ENCODE measurements at regions not wholly inside any gene's neighbourhood (a gene's known extent, or its start where the extent isn't known, plus 50 kb on each side); places are given as distances from the start of the nearest gene placed in this dataset.
"Not testable (repeated sequence)": the region's sequence is repeated elsewhere in the genome, so short reads cannot be mapped to it uniquely, and the experiment has no call there.

DNA sequence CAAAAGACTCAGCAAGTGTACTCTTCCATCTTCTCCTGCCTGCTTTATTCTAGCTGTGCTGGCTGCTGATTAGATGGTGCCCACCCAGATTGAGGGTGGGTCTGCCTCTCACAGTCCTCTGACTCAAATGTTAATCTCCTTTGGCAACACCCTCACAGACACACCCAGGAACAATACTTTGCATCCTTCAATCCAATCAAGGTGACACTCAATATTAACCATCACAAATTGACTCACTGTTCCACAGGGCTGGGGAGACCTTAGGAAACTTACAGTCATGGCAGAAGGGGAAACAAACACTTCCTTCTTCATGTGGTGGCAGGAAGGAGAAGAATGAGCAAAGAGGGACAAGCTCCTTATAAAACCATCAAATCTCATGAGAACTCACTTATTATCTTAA lies 94.9 kb upstream of the PLSCR5 start:
- RAD21 ChIA-PET (ENCODE audit: low non-redundant PET in 1 of 2, low total read pairs in 2 of 2, uncharacterized antibody in 2 of 2, unreplicated experiment in 2 of 2); POLR2A ChIA-PET: not testable (repeated sequence)

DNA sequence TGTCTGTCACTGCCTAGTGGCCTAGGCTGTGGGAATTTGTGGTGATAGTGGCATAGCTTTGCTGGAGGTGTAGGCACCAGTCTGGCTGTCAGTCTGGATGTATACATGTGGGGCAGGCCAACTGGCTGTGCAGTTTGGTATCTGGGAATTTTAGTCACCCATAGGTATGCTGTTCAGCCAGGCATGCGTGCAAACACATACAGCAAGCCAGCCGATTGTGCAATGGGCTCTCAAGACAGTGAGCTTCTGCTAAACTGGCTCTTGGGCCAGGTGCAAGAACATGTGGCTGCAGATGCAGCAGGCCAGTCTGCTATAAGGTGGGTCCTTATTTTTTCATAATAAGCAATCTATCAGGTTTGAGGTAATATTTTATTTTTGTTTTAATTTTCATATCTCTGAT lies 87.1 kb upstream of the PLSCR5 start:
- H3K27ac ChIP-seq (ENCODE audit: low read depth, low read length), result no peak overlapping the region
- TF ChIP-seq POLR2AphosphoS5 (IDR thresholded peaks at IDR 0.05; ENCODE audit: low read depth, low read length) (no peak), SP1 (IDR thresholded peaks at IDR 0.05; ENCODE audit: low read depth) (no peak), EZH2phosphoT487 (IDR thresholded peaks at IDR 0.05; ENCODE audit: borderline replicate concordance) (no peak), TCF7L2 (IDR thresholded peaks at IDR 0.05; ENCODE audit: borderline replicate concordance, extremely low read depth, insufficient read depth, insufficient read length) (no peak), POLR2A (IDR thresholded peaks at IDR 0.05; ENCODE audit: borderline replicate concordance, extremely low read depth, insufficient read depth, insufficient read length) (no peak), ELF1 (IDR thresholded peaks at IDR 0.05; ENCODE audit: borderline replicate concordance, low read depth) (no peak), SRF (IDR thresholded peaks at IDR 0.05; ENCODE audit: low read depth) (no peak), EGR1 (IDR thresholded peaks at IDR 0.05; ENCODE audit: low read depth) (no peak), FOSL1 (IDR thresholded peaks at IDR 0.05; ENCODE audit: low read depth) (no peak), RAD21 (IDR thresholded peaks at IDR 0.05; ENCODE audit: low read depth) (no peak), EZH2 (IDR thresholded peaks at IDR 0.05) (no peak), ZFX (IDR thresholded peaks at IDR 0.05) (no peak), JUND (IDR thresholded peaks at IDR 0.05) (no peak)
- TF ChIP-seq, protein P1, sequence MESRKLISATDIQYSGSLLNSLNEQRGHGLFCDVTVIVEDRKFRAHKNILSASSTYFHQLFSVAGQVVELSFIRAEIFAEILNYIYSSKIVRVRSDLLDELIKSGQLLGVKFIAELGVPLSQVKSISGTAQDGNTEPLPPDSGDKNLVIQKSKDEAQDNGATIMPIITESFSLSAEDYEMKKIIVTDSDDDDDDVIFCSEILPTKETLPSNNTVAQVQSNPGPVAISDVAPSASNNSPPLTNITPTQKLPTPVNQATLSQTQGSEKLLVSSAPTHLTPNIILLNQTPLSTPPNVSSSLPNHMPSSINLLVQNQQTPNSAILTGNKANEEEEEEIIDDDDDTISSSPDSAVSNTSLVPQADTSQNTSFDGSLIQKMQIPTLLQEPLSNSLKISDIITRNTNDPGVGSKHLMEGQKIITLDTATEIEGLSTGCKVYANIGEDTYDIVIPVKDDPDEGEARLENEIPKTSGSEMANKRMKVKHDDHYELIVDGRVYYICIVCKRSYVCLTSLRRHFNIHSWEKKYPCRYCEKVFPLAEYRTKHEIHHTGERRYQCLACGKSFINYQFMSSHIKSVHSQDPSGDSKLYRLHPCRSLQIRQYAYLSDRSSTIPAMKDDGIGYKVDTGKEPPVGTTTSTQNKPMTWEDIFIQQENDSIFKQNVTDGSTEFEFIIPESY (IDR thresholded peaks at IDR 0.05; ENCODE audit: extremely low read depth, insufficient replicate concordance, low read length), result no peak
- TF ChIP-seq, protein P2, sequence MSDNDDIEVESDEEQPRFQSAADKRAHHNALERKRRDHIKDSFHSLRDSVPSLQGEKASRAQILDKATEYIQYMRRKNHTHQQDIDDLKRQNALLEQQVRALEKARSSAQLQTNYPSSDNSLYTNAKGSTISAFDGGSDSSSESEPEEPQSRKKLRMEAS (IDR thresholded peaks at IDR 0.05), result no peak
- CTCF ChIA-PET, result no interaction called here
- ATAC-seq (no peak), DNase-seq (ENCODE audit: low read depth, low spot score) (no peak)
- no peaks in the 10 kb centered on the region for H4K20me1 ChIP-seq (ENCODE audit: insufficient read depth)
- no peaks in the 10 kb centered on the region for H3K79me2 ChIP-seq (ENCODE audit: insufficient read depth, low read length)
- H3K36me3 ChIP-seq (ENCODE audit: control insufficient read depth in 1 of 2, insufficient read depth in 2 of 2, low read length in 2 of 2), result no peaks in the 10 kb centered on the region
- no peak overlapping the region for H3K4me2 ChIP-seq (ENCODE audit: low read length)
- H3K4me1 ChIP-seq (ENCODE audit: control insufficient read depth in 1 of 2, insufficient read depth in 2 of 2, low read length in 2 of 2), result no peaks in the 10 kb centered on the region
- intact Hi-C loops (cut with micrococcal nuclease), result no loop called here
- RAD21 ChIA-PET (ENCODE audit: low non-redundant PET in 1 of 2, low total read pairs in 2 of 2, uncharacterized antibody in 2 of 2, unreplicated experiment in 2 of 2), result no interaction called here
- BruUV-seq (replicated peaks), result no TSS peak
- no peaks in the 10 kb centered on the region for H3K9me2 ChIP-seq (ENCODE audit: insufficient read depth)
- H2AFZ ChIP-seq (ENCODE audit: low read depth, low read length, poor library complexity, severe bottlenecking), result no peak overlapping the region
- no peaks in the 10 kb centered on the region for H3K9me3 ChIP-seq (ENCODE audit: control insufficient read depth in 1 of 2, insufficient read depth in 1 of 2, low read depth in 1 of 2, low read length in 2 of 2)
- no peak overlapping the region for H3K9ac ChIP-seq (ENCODE audit: low read length)
- POLR2A ChIA-PET, result no interaction called here
- no peak overlapping the region for H3K4me3 ChIP-seq (replicated peaks in 1 of 2; ENCODE audit: low read depth in 1 of 2, low read length in 2 of 2)
- no peaks in the 10 kb centered on the region for H3K27me3 ChIP-seq (ENCODE audit: insufficient read depth, low read length)

More for the DNA sequence above, 94.9 kb upstream of the PLSCR5 start:
- H3K79me2 ChIP-seq (ENCODE audit: insufficient read depth, low read length); H3K9me2 ChIP-seq (ENCODE audit: insufficient read depth); H3K9ac ChIP-seq (ENCODE audit: low read length); BruUV-seq (replicated peaks); H3K4me1 ChIP-seq (ENCODE audit: control insufficient read depth in 1 of 2, insufficient read depth in 2 of 2, low read length in 2 of 2); H4K20me1 ChIP-seq (ENCODE audit: insufficient read depth); intact Hi-C loops (cut with micrococcal nuclease); H3K4me3 ChIP-seq (replicated peaks in 1 of 2; ENCODE audit: low read depth in 1 of 2, low read length in 2 of 2); H3K27me3 ChIP-seq (ENCODE audit: insufficient read depth, low read length); H3K9me3 ChIP-seq (ENCODE audit: control insufficient read depth in 1 of 2, insufficient read depth in 1 of 2, low read depth in 1 of 2, low read length in 2 of 2); DNase-seq (ENCODE audit: low read depth, low spot score); H3K36me3 ChIP-seq (ENCODE audit: control insufficient read depth in 1 of 2, insufficient read depth in 2 of 2, low read length in 2 of 2); ATAC-seq; H2AFZ ChIP-seq (ENCODE audit: low read depth, low read length, poor library complexity, severe bottlenecking); H3K27ac ChIP-seq (ENCODE audit: low read depth, low read length); CTCF ChIA-PET; H3K4me2 ChIP-seq (ENCODE audit: low read length): not testable (repeated sequence)
